ENCODE measurements at regions not wholly inside any gene's neighbourhood (a gene's known extent, or its start where the extent isn't known, plus 50 kb on each side); places are given as distances from the start of the nearest gene placed in this dataset.

GRCh38 chr13:109939838-109940237, 153.5 kb upstream of the IRS2 start (continued):
- no peak for TF ChIP-seq CHD7 (IDR thresholded peaks at IDR 0.05; ENCODE audit: insufficient replicate concordance, low read length)
- no peak for TF ChIP-seq TAF1 (IDR thresholded peaks at IDR 0.05; ENCODE audit: low read depth, low read length)
- TF ChIP-seq KDM5A (IDR thresholded peaks at IDR 0.05; ENCODE audit: low read length): no peak
- no peak for TF ChIP-seq EP300 (IDR thresholded peaks at IDR 0.05; ENCODE audit: borderline replicate concordance in 1 of 2, low read depth in 2 of 2, low read length in 2 of 2)
- no peak for TF ChIP-seq SIX5 (IDR thresholded peaks at IDR 0.05; ENCODE audit: low read depth, low read length)

All from H1 (cell line).